AG09309 (cell line): ENCODE measurements at regions not wholly inside any gene's neighbourhood (a gene's known extent, or its start where the extent isn't known, plus 50 kb on each side); places are given as distances from the start of the nearest gene placed in this dataset.

Experiments used
- DNase-seq: peaks from one replicate; pipeline ENCODE4 v3.0.0-alpha.2; 2010; ENCODE audit warnings: low read depth
- H3K4me3 ChIP-seq: 2 replicates; pipeline ENCODE4 v1.5.1; 2011; ENCODE audit warnings: mild to moderate bottlenecking, low read depth, low read length, moderate library complexity; ENCODE audit not compliant: control insufficient read depth
- TF ChIP-seq, protein P1 (sequence below): IDR thresholded peaks from 2 replicates; pipeline ENCODE4 v1.5.1; 2011; ENCODE audit warnings: mild to moderate bottlenecking, low read depth, low read length, inconsistent platforms; ENCODE audit not compliant: insufficient read depth, control insufficient read depth; ENCODE audit errors: missing control alignments

DNA sequence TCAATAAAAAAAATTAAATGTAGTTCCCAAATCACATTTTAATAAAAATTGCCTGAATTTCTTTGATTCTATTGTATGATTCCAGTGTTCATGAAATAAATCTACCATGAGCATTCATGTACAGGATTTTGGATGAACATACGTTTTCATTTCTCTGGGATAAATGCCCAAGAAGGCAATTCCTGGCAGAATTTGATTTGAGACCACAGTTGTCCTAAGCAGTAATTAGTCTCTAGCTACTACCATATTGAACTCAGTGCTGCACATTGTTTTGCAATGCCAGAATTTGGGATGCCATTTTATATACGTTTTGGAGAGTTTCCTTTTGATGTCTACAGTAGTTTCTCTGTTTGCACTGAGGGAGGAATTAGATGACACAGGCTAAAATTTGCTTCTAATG, 265.3 kb upstream of the HS3ST5 start:
- TF ChIP-seq, protein P1, sequence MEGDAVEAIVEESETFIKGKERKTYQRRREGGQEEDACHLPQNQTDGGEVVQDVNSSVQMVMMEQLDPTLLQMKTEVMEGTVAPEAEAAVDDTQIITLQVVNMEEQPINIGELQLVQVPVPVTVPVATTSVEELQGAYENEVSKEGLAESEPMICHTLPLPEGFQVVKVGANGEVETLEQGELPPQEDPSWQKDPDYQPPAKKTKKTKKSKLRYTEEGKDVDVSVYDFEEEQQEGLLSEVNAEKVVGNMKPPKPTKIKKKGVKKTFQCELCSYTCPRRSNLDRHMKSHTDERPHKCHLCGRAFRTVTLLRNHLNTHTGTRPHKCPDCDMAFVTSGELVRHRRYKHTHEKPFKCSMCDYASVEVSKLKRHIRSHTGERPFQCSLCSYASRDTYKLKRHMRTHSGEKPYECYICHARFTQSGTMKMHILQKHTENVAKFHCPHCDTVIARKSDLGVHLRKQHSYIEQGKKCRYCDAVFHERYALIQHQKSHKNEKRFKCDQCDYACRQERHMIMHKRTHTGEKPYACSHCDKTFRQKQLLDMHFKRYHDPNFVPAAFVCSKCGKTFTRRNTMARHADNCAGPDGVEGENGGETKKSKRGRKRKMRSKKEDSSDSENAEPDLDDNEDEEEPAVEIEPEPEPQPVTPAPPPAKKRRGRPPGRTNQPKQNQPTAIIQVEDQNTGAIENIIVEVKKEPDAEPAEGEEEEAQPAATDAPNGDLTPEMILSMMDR: no peak
- no peak for DNase-seq
- no peak overlapping the region for H3K4me3 ChIP-seq

DNA sequence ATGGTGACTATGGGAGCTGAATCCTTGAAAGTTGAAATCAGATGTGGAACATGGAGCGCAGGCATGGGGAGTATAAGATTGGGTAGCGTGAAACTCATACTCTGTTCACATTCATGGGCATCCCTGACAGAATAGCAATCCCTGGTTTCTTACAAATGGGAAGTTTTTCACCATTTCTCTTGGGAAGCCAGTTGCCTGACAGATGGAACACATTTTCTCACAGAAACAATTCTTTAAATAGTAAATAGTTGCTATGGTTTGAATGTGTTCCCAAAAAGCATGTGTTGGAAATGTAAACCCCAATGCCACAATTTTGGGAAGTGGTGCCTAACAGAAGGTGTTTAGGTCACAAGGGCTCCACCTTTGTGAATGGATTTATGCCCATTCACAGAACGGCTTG, 262.8 kb upstream of the HS3ST5 start:
- TF ChIP-seq, protein P1: no peak
- H3K4me3 ChIP-seq: no peak overlapping the region
- DNase-seq: no peak

DNA sequence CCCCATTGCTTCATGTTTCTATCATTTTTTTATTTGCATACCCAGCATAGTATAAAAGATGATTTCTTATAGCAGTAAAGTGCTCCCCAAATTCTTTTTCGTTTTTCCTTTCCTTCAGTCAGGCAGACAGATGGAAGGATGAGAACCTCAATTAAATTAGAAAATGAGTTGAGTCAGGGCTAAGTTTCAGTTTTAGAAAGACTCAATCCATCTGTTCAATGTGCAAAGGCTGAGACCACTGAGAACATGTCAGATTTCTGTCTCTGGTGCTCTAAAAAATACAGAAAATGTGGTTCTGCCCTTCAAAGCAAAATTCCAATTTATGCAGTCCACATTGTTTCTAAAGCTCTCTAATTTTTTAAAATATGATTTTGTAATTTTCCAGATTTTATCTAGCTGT, 257.6 kb upstream of the HS3ST5 start:
- DNase-seq: no peak
- TF ChIP-seq, protein P1: no peak
- no peak overlapping the region for H3K4me3 ChIP-seq

DNA sequence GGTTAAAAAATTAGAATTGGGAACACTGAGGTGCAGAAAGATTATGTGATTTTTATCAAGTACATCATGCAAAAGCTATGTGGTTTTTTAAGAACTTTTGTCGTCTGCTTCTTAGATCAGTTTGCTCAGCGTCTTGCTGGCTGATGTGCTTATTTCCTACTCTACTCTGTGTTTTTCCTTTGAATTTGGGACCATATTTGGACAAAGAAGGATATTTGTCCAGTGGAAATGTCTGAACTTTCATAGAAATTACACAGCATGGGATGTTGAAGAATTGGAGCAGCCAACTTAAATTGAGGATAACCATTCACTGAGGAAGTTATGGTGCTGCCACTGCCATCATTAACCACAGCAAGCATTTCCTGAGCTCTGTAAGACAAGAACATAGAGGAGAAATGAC, 252.8 kb upstream of the HS3ST5 start:
- TF ChIP-seq, protein P1: no peak
- no peak overlapping the region for H3K4me3 ChIP-seq
- DNase-seq: no peak

DNA sequence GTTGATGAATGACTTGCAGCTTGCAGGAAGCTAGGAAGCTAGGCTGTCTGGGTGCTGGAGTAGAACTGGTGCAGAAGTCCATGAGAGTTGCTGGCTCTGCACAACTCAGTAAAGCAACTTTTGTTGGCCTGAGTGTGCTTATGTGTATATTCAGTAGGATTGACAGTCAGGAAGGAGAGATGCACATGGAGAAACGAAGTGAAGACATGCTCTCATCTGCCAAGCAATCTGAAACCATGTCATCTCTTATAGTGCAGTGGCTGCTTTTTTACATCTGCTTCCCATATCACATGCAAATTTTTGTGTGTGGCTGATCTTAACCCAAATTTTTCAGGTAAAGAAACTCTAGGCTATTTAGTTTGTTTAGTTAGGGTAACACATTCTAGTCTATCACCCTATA, 252.4 kb upstream of the HS3ST5 start:
- TF ChIP-seq, protein P1: no peak
- no peak overlapping the region for H3K4me3 ChIP-seq
- DNase-seq: no peak

DNA sequence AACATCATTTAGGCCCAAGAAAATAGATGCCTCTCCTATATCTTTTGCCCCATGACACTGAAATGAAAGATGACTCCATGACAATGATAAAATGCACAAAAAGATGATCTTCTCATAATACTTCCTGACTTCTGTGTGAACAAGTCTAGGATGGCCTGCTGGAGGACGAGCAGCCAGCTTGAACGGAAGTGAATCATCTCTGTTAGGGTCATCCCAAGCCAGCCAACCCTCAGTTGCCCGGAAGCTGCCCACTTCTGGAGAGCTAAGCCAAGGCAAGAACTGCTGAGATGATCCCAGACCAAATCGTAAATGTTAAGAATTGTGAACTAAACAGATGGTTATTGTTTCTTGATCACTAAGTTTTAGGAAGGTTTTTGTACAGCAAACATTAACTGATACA, 249.7 kb upstream of the HS3ST5 start:
- H3K4me3 ChIP-seq: no peak overlapping the region
- DNase-seq: no peak
- TF ChIP-seq, protein P1: no peak

DNA sequence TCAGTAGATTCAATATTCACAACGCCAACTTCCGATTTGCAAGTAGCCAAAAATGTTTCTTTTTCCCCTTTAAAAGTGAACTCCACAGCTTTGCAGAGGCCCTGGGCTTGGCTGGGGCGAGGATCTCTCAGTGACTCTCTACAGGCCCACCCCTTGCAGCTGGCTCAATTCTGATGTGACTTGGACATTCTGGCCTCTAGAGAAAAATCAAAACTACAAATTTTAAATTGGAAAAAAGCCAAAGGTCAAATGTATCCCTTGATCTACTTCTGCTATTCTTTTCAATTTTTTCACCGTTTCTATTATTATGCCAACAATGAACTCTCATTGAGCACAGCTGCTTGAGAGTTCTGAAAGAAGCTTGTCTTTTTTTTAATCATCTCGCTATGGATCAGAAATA, 245.9 kb upstream of the HS3ST5 start:
- H3K4me3 ChIP-seq: no peak overlapping the region
- DNase-seq: no peak
- TF ChIP-seq, protein P1: no peak
